Fibroblast of lung (primary cell): ENCODE measurements at regions not wholly inside any gene's neighbourhood (a gene's known extent, or its start where the extent isn't known, plus 50 kb on each side); places are given as distances from the start of the nearest gene placed in this dataset.
A peak's percentile ranks its signal among the peaks of the same experiment; 100 is the strongest.

ENCODE experiments used
- DNase-seq, 2 donors: peaks; one replicate each; pipeline versions ENCODE4 v3.0.0 to v3.0.0-alpha.2; 2010; ENCODE audit warnings: low read depth in 2 of 2
- H2AFZ ChIP-seq: 2 replicates; pipeline ENCODE4 v1.5.1; 2012; ENCODE audit warnings: low read length, control low read depth, inconsistent platforms
- H3K27ac ChIP-seq: 2 replicates; pipeline ENCODE4 v1.5.1; 2011; ENCODE audit warnings: low read length, control low read depth; ENCODE audit not compliant: insufficient read depth
- H3K27me3 ChIP-seq: 2 replicates; pipeline ENCODE4 v1.5.1; 2011; ENCODE audit warnings: mild to moderate bottlenecking, low read length; ENCODE audit not compliant: control insufficient read depth, insufficient read depth
- H3K36me3 ChIP-seq: 2 replicates; pipeline ENCODE4 v1.5.1; 2011; ENCODE audit warnings: low read length; ENCODE audit not compliant: control insufficient read depth, insufficient read depth
- H3K4me1 ChIP-seq: 2 replicates; pipeline ENCODE4 v1.5.1; 2011; ENCODE audit warnings: low read length; ENCODE audit not compliant: control insufficient read depth, insufficient read depth; ENCODE audit errors: extremely low read depth
- H3K4me2 ChIP-seq: 2 replicates; pipeline ENCODE4 v1.5.1; 2011; ENCODE audit warnings: low read length, control low read depth; ENCODE audit not compliant: insufficient read depth; ENCODE audit errors: extremely low read depth
- H3K4me3 ChIP-seq, 4 experiments: fragments of 200-600 bp in 1 of 4; sonication (generic) in 1 of 4; replicated peaks in 1 of 4; 2 replicates each; pipeline ENCODE4 v1.5.1; 2011 to 2016; ENCODE audit warnings: low read length in 4 of 4, low read depth in 3 of 4, mild to moderate bottlenecking in 3 of 4, control low read depth in 2 of 4, inconsistent platforms in 1 of 4, mixed read lengths in 1 of 4; ENCODE audit not compliant: insufficient read depth in 1 of 4; ENCODE audit errors: control extremely low read depth in 1 of 4
- H3K79me2 ChIP-seq: 2 replicates; pipeline ENCODE4 v1.5.1; 2012; ENCODE audit warnings: mild to moderate bottlenecking, low read length, inconsistent platforms; ENCODE audit not compliant: control insufficient read depth, insufficient read depth
- H3K9ac ChIP-seq: 2 replicates; pipeline ENCODE4 v1.5.1; 2011; ENCODE audit warnings: mild to moderate bottlenecking, low read length, control low read depth; ENCODE audit not compliant: insufficient read depth
- H3K9me3 ChIP-seq: 2 replicates; pipeline ENCODE4 v1.5.1; 2012; ENCODE audit warnings: low read depth, low read length; ENCODE audit not compliant: control insufficient read depth, insufficient read depth
- H4K20me1 ChIP-seq: 2 replicates; pipeline ENCODE4 v1.5.1; 2011; ENCODE audit warnings: low read length; ENCODE audit not compliant: control insufficient read depth, insufficient read depth; ENCODE audit errors: extremely low read depth
- CTCF ChIP-seq, 2 donors: IDR thresholded peaks in 1 of 2; conservative IDR thresholded peaks in 1 of 2; 1 replicate in 1 of 2; 2 replicates in 1 of 2; pipeline ENCODE4 v1.5.1; 2011 to 2012; ENCODE audit warnings: low read length in 2 of 2, control low read depth in 1 of 2, inconsistent platforms in 1 of 2, low read depth in 1 of 2, mild to moderate bottlenecking in 1 of 2
- EZH2 ChIP-seq: IDR thresholded peaks from 2 replicates; pipeline ENCODE4 v1.5.1; 2012; ENCODE audit warnings: low read length, control low read depth, mild to moderate bottlenecking; ENCODE audit errors: missing control alignments

GRCh38 chr2:12502759-12503158 is 214.0 kb upstream of the TRIB2 start:
- no peaks in the 10 kb centered on the region for H3K9me3 ChIP-seq
- no peak overlapping the region for H2AFZ ChIP-seq
- H3K9ac ChIP-seq: no peak overlapping the region
- H3K27me3 ChIP-seq: no peaks in the 10 kb centered on the region
- TF ChIP-seq EZH2 (no peak), CTCF (conservative IDR thresholded peaks at IDR 0.05 in 1 of 2, IDR thresholded peaks at IDR 0.05 in 1 of 2; ENCODE audit: low read depth in 1 of 2, low read length in 2 of 2) (no peak)
- no peak overlapping the region for H3K4me3 ChIP-seq
- peak in 1 of 2 donors; percentile 77 for DNase-seq
- no peak overlapping the region for H3K4me2 ChIP-seq
- H3K79me2 ChIP-seq: no peaks in the 10 kb centered on the region
- H4K20me1 ChIP-seq: no peaks in the 10 kb centered on the region
- H3K4me1 ChIP-seq: no peaks in the 10 kb centered on the region
- no peaks in the 10 kb centered on the region for H3K36me3 ChIP-seq
- no peak overlapping the region for H3K27ac ChIP-seq

- TF ChIP-seq CTCF (conservative IDR thresholded peaks at IDR 0.05 in 1 of 2, IDR thresholded peaks at IDR 0.05 in 1 of 2; ENCODE audit: low read depth in 1 of 2, low read length in 2 of 2): no peak
- TF ChIP-seq EZH2: no peak
- H3K79me2 ChIP-seq: no peaks in the 10 kb centered on the region
- H3K9ac ChIP-seq: no peak overlapping the region
- H4K20me1 ChIP-seq: no peaks in the 10 kb centered on the region
- no peak overlapping the region for H3K4me3 ChIP-seq
- no peaks in the 10 kb centered on the region for H3K36me3 ChIP-seq
- no peaks in the 10 kb centered on the region for H3K4me1 ChIP-seq
- no peaks in the 10 kb centered on the region for H3K9me3 ChIP-seq
- no peak overlapping the region for H3K27ac ChIP-seq
- H3K27me3 ChIP-seq: no peaks in the 10 kb centered on the region
- no peak overlapping the region for H2AFZ ChIP-seq
- peak in 1 of 2 donors; percentile 62 for DNase-seq
- no peak overlapping the region for H3K4me2 ChIP-seq
Observed at GRCh38 chr2:12504443-12504842, 212.3 kb upstream of the TRIB2 start.

- Histone ChIP-seq H3K79me2 (no peaks in the 10 kb centered on the region), H4K20me1 (no peaks in the 10 kb centered on the region), H3K4me1 (no peaks in the 10 kb centered on the region), H3K9me3 (no peaks in the 10 kb centered on the region), H2AFZ (no peak overlapping the region), H3K4me3 (no peak overlapping the region), H3K27me3 (no peaks in the 10 kb centered on the region), H3K27ac (no peak overlapping the region), H3K9ac (no peak overlapping the region), H3K36me3 (no peaks in the 10 kb centered on the region), H3K4me2 (no peak overlapping the region)
- DNase-seq: peak in 1 of 2 donors; percentile 8
- TF ChIP-seq CTCF (conservative IDR thresholded peaks at IDR 0.05 in 1 of 2, IDR thresholded peaks at IDR 0.05 in 1 of 2; ENCODE audit: low read depth in 1 of 2, low read length in 2 of 2): no peak
- no peak for TF ChIP-seq EZH2
Observed at GRCh38 chr2:12506846-12507245, 209.9 kb upstream of the TRIB2 start.
